Activated T-cell treated with anti-CD3 and anti-CD28 coated beads, Interleukin-2, amount 50 U/mL, for 72 hours (primary cell): ENCODE measurements at regions not wholly inside any gene's neighbourhood (a gene's known extent, or its start where the extent isn't known, plus 50 kb on each side); places are given as distances from the start of the nearest gene placed in this dataset.
"Not testable (repeated sequence)": the region's sequence is repeated elsewhere in the genome, so short reads cannot be mapped to it uniquely, and the experiment has no call there.

Experiments
- ATAC-seq, 2 donors: fragments of 150-1000 bp; cut with Tn5 transposase; replicated peaks in 1 of 2; 2 replicates each; pipeline ENCODE4 v1.10.0; 2021; ENCODE audit warnings: moderate library complexity in 2 of 2, mild to moderate bottlenecking in 1 of 2
- DNase-seq, 2 donors: peaks; one replicate each; pipeline ENCODE4 v3.0.0; 2021 to 2022; ENCODE audit warnings: mixed read lengths in 1 of 2
- H3K27ac Mint-ChIP-seq: one replicate; pipeline ENCODE4 v1.8.0; 2022; ENCODE audit warnings: mild to moderate bottlenecking, moderate library complexity, mixed read lengths
- H3K27me3 Mint-ChIP-seq: one replicate; pipeline ENCODE4 v1.8.0; 2022; ENCODE audit warnings: low read depth, mixed read lengths
- H3K36me3 Mint-ChIP-seq, 2 donors: one replicate each; pipeline ENCODE4 v1.8.0; 2022; ENCODE audit warnings: mixed read lengths in 2 of 2, mild to moderate bottlenecking in 1 of 2; ENCODE audit not compliant: insufficient read depth in 2 of 2
- H3K4me1 Mint-ChIP-seq: one replicate; pipeline ENCODE4 v1.8.0; 2022; ENCODE audit warnings: low read depth, mixed read lengths
- H3K4me3 Mint-ChIP-seq, 2 donors: one replicate each; pipeline ENCODE4 v1.8.0; 2022; ENCODE audit warnings: mild to moderate bottlenecking in 2 of 2, mixed read lengths in 2 of 2, moderate library complexity in 2 of 2
- H3K9me3 Mint-ChIP-seq, 2 donors: one replicate each; pipeline ENCODE4 v1.8.0; 2022; ENCODE audit warnings: mixed read lengths in 2 of 2

DNA sequence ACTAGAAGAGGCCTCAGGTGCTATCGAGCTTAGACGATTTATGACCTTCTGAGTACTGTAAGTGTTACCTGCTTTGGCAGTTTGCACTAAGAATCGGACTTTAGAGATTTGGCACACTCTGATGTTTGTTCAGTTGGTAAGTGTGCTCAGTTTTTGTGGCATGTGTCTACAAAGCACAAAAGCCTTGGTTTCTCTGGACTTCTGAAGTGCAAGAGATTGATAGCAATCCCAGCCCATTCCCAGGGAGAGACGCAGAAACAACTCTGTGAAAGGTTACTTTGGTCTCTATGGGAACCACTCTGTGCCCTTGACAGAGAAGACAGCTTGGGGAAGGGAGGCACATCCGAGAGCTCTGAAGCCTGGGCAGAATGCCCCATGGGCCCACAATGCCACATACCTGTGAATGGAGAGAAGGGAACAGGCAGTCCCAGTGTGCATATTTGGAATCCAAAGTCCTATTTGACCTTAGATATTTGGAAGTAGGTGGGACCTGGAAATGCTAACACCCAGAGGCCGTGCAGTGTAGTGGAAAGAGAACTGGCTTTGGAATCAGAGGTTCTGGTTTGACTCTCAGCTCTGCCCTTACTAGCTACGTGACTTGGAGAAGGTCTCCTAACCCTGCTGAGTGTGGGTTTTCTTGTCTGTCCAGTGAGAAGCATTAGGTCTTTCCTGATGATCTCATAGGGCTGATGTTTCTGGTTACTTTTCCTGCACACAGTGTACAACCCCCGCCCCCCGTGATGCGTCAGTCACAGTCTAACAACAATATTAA is 194.3 kb upstream of the VLDLR start:
- Mint-ChIP-seq H3K4me3 (no peak overlapping the region), H3K36me3 (no peaks in the 10 kb centered on the region), H3K9me3 (no peaks in the 10 kb centered on the region), H3K27me3 (peaks cover 8% of the 10 kb centered on the region), H3K27ac (no peak overlapping the region), H3K4me1 (no peaks in the 10 kb centered on the region)
- DNase-seq (no peak), ATAC-seq (no peak)

DNA sequence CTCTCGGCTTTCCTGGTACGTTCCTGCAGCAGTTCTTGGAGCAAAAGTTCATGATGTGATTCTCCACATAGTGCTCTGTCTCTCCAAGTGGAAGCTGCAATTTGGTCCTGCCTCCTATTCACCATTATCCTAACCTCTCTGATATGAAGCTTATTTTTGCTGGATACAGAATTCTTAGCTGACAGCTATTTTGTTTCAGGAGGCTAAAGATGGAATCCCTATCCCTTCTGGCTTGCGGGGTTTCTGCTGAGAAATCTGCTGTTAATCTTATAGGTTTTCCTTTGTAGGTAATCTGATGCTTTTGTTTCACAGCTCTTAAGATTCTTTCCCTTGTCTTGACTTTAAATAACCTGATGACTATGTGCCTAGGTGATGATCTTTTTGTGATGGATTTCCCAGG is 181.6 kb upstream of the VLDLR start:
- DNase-seq: no peak
- no peak for ATAC-seq
- Mint-ChIP-seq H3K27me3 (peaks cover 10% of the 10 kb centered on the region), H3K9me3 (peaks cover 14 to 17% of the 10 kb centered on the region in 2 donors), H3K4me1 (no peaks in the 10 kb centered on the region), H3K27ac (no peak overlapping the region), H3K4me3 (no peak overlapping the region), H3K36me3 (peaks cover 3 to 5% of the 10 kb centered on the region in 2 donors)

GRCh38 chr9:2443933-2444332 is 177.7 kb upstream of the VLDLR start:
- H3K4me1 Mint-ChIP-seq, H3K27me3 Mint-ChIP-seq, H3K4me3 Mint-ChIP-seq, H3K36me3 Mint-ChIP-seq, DNase-seq, ATAC-seq, H3K27ac Mint-ChIP-seq: not testable (repeated sequence)
- H3K9me3 Mint-ChIP-seq: peaks cover 8 to 13% of the 10 kb centered on the region in 2 donors

GRCh38 chr9:2448193-2448738 is 173.3 kb upstream of the VLDLR start:
- ATAC-seq (no peak), DNase-seq (no peak)
- Mint-ChIP-seq H3K27ac (no peak overlapping the region), H3K4me3 (no peak overlapping the region), H3K27me3 (no peaks in the 10 kb centered on the region), H3K4me1 (no peaks in the 10 kb centered on the region), H3K9me3 (peaks cover 4 to 5% of the 10 kb centered on the region in 2 donors), H3K36me3 (no peaks in the 10 kb centered on the region)

DNA sequence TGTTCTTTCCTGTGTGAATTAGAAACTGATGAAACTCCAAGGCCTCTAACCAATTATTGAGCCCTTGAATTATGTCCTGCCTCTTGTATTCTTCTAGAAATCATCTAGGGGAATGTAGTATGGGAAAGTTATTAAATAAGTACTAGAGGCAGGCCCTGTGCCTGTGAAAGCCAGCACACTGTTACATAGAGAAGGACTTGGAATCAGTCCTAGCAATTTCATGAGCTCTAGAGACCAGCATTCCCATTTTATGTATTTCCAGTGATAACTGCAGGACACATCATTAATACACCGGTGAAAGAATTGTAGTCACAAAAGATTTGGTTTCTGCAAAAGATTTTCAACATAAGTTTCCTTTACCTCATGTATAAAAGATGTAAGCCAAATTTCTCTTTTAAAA is 168.5 kb upstream of the VLDLR start:
- Mint-ChIP-seq H3K9me3 (no peaks in the 10 kb centered on the region), H3K4me1 (no peaks in the 10 kb centered on the region), H3K27me3 (no peaks in the 10 kb centered on the region), H3K27ac (no peak overlapping the region), H3K36me3 (no peaks in the 10 kb centered on the region), H3K4me3 (no peak overlapping the region)
- no peak for ATAC-seq
- DNase-seq: no peak

GRCh38 chr9:2453701-2454100 is 167.9 kb upstream of the VLDLR start:
- ATAC-seq: no peak
- DNase-seq: no peak
- H3K27ac Mint-ChIP-seq: no peak overlapping the region
- H3K4me1 Mint-ChIP-seq: no peaks in the 10 kb centered on the region
- no peaks in the 10 kb centered on the region for H3K36me3 Mint-ChIP-seq
- H3K4me3 Mint-ChIP-seq: no peak overlapping the region
- H3K27me3 Mint-ChIP-seq: no peaks in the 10 kb centered on the region
- H3K9me3 Mint-ChIP-seq: no peaks in the 10 kb centered on the region

GRCh38 chr9:2459756-2460155 is 161.8 kb upstream of the VLDLR start:
- peaks cover 2% of the 10 kb centered on the region in 2 donors for H3K9me3 Mint-ChIP-seq
- no peaks in the 10 kb centered on the region for H3K4me1 Mint-ChIP-seq
- ATAC-seq (no peak), DNase-seq (no peak)
- no peaks in the 10 kb centered on the region for H3K36me3 Mint-ChIP-seq
- H3K27me3 Mint-ChIP-seq: peaks cover 12% of the 10 kb centered on the region
- no peak overlapping the region for H3K4me3 Mint-ChIP-seq
- no peak overlapping the region for H3K27ac Mint-ChIP-seq

- Mint-ChIP-seq H3K4me3 (no peak overlapping the region), H3K27me3 (peaks cover 17% of the 10 kb centered on the region), H3K9me3 (peaks cover 2% of the 10 kb centered on the region in 2 donors), H3K4me1 (no peaks in the 10 kb centered on the region), H3K27ac (no peak overlapping the region), H3K36me3 (no peaks in the 10 kb centered on the region)
- ATAC-seq (no peak), DNase-seq (no peak)
Measured at GRCh38 chr9:2461892-2462291, 159.7 kb upstream of the VLDLR start.

GRCh38 chr9:2464624-2465023 is 157.0 kb upstream of the VLDLR start:
- Mint-ChIP-seq H3K9me3 (peaks cover 2% of the 10 kb centered on the region in 2 donors), H3K27me3 (peaks cover 29% of the 10 kb centered on the region), H3K4me3 (no peak overlapping the region), H3K27ac (no peak overlapping the region), H3K36me3 (no peaks in the 10 kb centered on the region), H3K4me1 (no peaks in the 10 kb centered on the region)
- DNase-seq (no peak), ATAC-seq (no peak)

- Mint-ChIP-seq H3K27ac (no peak overlapping the region), H3K4me3 (no peak overlapping the region), H3K27me3 (peaks cover 29% of the 10 kb centered on the region), H3K36me3 (no peaks in the 10 kb centered on the region), H3K9me3 (peaks cover 2% of the 10 kb centered on the region in 2 donors), H3K4me1 (no peaks in the 10 kb centered on the region)
- ATAC-seq (no peak), DNase-seq (no peak)
Measured at GRCh38 chr9:2465516-2465915, 156.1 kb upstream of the VLDLR start.

- Mint-ChIP-seq H3K36me3 (no peaks in the 10 kb centered on the region), H3K9me3 (peaks cover 2% of the 10 kb centered on the region in 2 donors), H3K4me3 (no peak overlapping the region), H3K27ac (no peak overlapping the region), H3K27me3 (peaks cover 27% of the 10 kb centered on the region), H3K4me1 (no peaks in the 10 kb centered on the region)
- DNase-seq (peak in 1 of 2 donors; percentile 1), ATAC-seq (peak; percentile 96 to 98)
Measured at GRCh38 chr9:2465921-2466460, 155.6 kb upstream of the VLDLR start.

DNA sequence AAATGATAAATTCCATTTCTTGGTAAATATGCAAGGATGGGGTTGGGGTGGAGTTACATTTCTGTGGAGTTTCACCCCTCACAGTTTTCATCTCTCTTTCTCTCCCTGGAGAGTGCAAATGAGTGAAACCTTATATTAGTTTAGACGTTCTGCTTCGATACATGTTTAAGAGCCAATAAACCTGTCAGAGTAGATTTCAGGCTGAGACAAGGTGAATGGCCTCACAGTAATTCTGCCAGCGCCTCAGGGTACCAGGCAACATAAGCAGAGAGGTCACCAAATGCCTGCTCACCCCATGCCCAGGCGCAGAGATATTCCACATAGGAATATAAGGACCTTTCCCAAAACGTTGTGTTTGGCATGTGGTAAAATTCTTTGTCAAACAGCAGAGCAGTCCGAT is 154.9 kb upstream of the VLDLR start:
- Mint-ChIP-seq H3K4me3 (no peak overlapping the region), H3K4me1 (no peaks in the 10 kb centered on the region), H3K36me3 (no peaks in the 10 kb centered on the region), H3K27me3 (peaks cover 20% of the 10 kb centered on the region), H3K9me3 (peaks cover 2% of the 10 kb centered on the region in 2 donors), H3K27ac (no peak overlapping the region)
- ATAC-seq (no peak), DNase-seq (no peak)

DNA sequence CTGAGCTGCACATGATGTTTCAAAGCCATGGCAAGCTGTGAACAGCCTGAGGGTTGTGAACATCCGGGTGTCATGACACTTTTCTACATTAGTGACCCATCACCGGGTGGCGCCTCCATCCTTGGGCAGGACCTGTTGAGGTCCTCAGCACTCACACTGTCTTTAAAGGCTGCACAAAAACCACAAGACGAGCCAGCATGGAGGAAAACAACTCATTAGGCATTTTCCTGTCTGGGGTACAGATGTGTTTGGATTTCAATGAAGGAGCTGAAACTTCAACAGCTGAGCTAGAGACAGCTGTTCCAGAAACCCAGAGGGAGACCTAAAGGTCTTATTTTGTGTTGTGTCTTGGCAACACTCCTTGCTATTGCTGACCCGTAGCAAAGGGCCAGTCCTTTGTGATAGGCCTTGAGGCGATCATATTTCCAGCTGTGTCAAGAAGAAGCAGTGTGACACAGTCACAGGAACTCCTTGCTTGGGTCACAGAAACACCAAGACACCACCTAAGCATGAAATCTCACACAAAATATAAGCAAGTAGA is 151.8 kb upstream of the VLDLR start:
- H3K9me3 Mint-ChIP-seq: no peaks in the 10 kb centered on the region
- peaks cover 18% of the 10 kb centered on the region for H3K27me3 Mint-ChIP-seq
- peak in 1 of 2 donors; percentile 35 for ATAC-seq
- H3K4me1 Mint-ChIP-seq: no peaks in the 10 kb centered on the region
- no peak overlapping the region for H3K27ac Mint-ChIP-seq
- no peak overlapping the region for H3K4me3 Mint-ChIP-seq
- peak; percentile 5 to 16 for DNase-seq
- no peaks in the 10 kb centered on the region for H3K36me3 Mint-ChIP-seq
